HG03280 (cell line): ENCODE measurements at regions not wholly inside any gene's neighbourhood (a gene's known extent, or its start where the extent isn't known, plus 50 kb on each side); places are given as distances from the start of the nearest gene placed in this dataset.
A peak's percentile ranks its signal among the peaks of the same experiment; 100 is the strongest.

Source experiments
- ATAC-seq: cut with Tn5 transposase; IDR thresholded peaks from one replicate; pipeline ENCODE4 v1.9.1; 2021; ENCODE audit warnings: mild to moderate bottlenecking, moderate library complexity; ENCODE audit not compliant: unreplicated experiment

GRCh38 chr7:26046150-26046549, 105.8 kb upstream of the NFE2L3 start:
- ATAC-seq, result no peak

- ATAC-seq, result no peak
Measured at GRCh38 chr7:26046878-26047277, 105.1 kb upstream of the NFE2L3 start.

- ATAC-seq, result no peak
Measured at GRCh38 chr7:26048663-26049062, 103.3 kb upstream of the NFE2L3 start.

- ATAC-seq, result no peak
Measured at GRCh38 chr7:26049081-26049480, 102.9 kb upstream of the NFE2L3 start.

- ATAC-seq, result no peak
Measured at GRCh38 chr7:26051021-26051420, 101.0 kb upstream of the NFE2L3 start.

GRCh38 chr7:26052706-26053105, 99.3 kb upstream of the NFE2L3 start:
- ATAC-seq, result no peak

- no peak for ATAC-seq
Measured at GRCh38 chr7:26054386-26054785, 97.6 kb upstream of the NFE2L3 start.

- ATAC-seq, result no peak
Measured at GRCh38 chr7:26055241-26055640, 96.8 kb upstream of the NFE2L3 start.

- ATAC-seq, result no peak
Measured at GRCh38 chr7:26060733-26061677, 91.0 kb upstream of the NFE2L3 start.

- ATAC-seq, result peak; percentile 65
Measured at GRCh38 chr7:26061678-26062603, 90.1 kb upstream of the NFE2L3 start.

- no peak for ATAC-seq
Measured at GRCh38 chr7:26065652-26066051, 86.3 kb upstream of the NFE2L3 start.

GRCh38 chr7:26066736-26067135, 85.3 kb upstream of the NFE2L3 start:
- no peak for ATAC-seq

- ATAC-seq, result no peak
Measured at GRCh38 chr7:26070290-26070689, 81.7 kb upstream of the NFE2L3 start.

GRCh38 chr7:26071622-26072456, 80.2 kb upstream of the NFE2L3 start:
- no peak for ATAC-seq

GRCh38 chr7:26073041-26073440, 79.0 kb upstream of the NFE2L3 start:
- ATAC-seq, result no peak

GRCh38 chr7:26074919-26075318, 77.1 kb upstream of the NFE2L3 start:
- no peak for ATAC-seq

GRCh38 chr7:26076691-26077090, 75.3 kb upstream of the NFE2L3 start:
- ATAC-seq, result no peak

- ATAC-seq, result peak; percentile 93
Measured at GRCh38 chr7:26078437-26079336, 73.3 kb upstream of the NFE2L3 start.

GRCh38 chr7:26081638-26082037, 70.4 kb upstream of the NFE2L3 start:
- ATAC-seq, result no peak

GRCh38 chr7:26083113-26083512, 68.9 kb upstream of the NFE2L3 start:
- no peak for ATAC-seq
